HG02588 (cell line): ENCODE measurements at regions not wholly inside any gene's neighbourhood (a gene's known extent, or its start where the extent isn't known, plus 50 kb on each side); places are given as distances from the start of the nearest gene placed in this dataset.

ENCODE experiments used
- ATAC-seq: cut with Tn5 transposase; IDR thresholded peaks from one replicate; pipeline ENCODE4 v1.9.1; 2021; ENCODE audit warnings: mild to moderate bottlenecking, moderate library complexity; ENCODE audit not compliant: unreplicated experiment

- no peak for ATAC-seq
Measured at GRCh38 chrX:96311366-96311765, 373.3 kb upstream of the DIAPH2 start.

- no peak for ATAC-seq
Measured at GRCh38 chrX:96314985-96315384, 369.7 kb upstream of the DIAPH2 start.

GRCh38 chrX:96361844-96362243 is 322.8 kb upstream of the DIAPH2 start:
- ATAC-seq: no peak

- ATAC-seq: no peak
Measured at GRCh38 chrX:96372313-96373046, 312.2 kb upstream of the DIAPH2 start.

- no peak for ATAC-seq
Measured at GRCh38 chrX:96373047-96373355, 311.6 kb upstream of the DIAPH2 start.

GRCh38 chrX:96376266-96376665 is 308.4 kb upstream of the DIAPH2 start:
- no peak for ATAC-seq

- no peak for ATAC-seq
Measured at GRCh38 chrX:96379951-96380350, 304.7 kb upstream of the DIAPH2 start.

GRCh38 chrX:96382018-96382417 is 302.6 kb upstream of the DIAPH2 start:
- no peak for ATAC-seq

GRCh38 chrX:96383428-96383827 is 301.2 kb upstream of the DIAPH2 start:
- no peak for ATAC-seq

GRCh38 chrX:96386325-96386724 is 298.3 kb upstream of the DIAPH2 start:
- ATAC-seq: no peak

GRCh38 chrX:96386981-96387380 is 297.7 kb upstream of the DIAPH2 start:
- ATAC-seq: no peak

GRCh38 chrX:96387801-96388200 is 296.8 kb upstream of the DIAPH2 start:
- no peak for ATAC-seq

- no peak for ATAC-seq
Measured at GRCh38 chrX:96389281-96390047, 295.2 kb upstream of the DIAPH2 start.

- no peak for ATAC-seq
Measured at GRCh38 chrX:96394598-96394997, 290.0 kb upstream of the DIAPH2 start.

GRCh38 chrX:96403446-96403845 is 281.2 kb upstream of the DIAPH2 start:
- ATAC-seq: no peak

GRCh38 chrX:96405842-96406241 is 278.8 kb upstream of the DIAPH2 start:
- no peak for ATAC-seq

GRCh38 chrX:96407072-96407471 is 277.6 kb upstream of the DIAPH2 start:
- no peak for ATAC-seq

- ATAC-seq: no peak
Measured at GRCh38 chrX:96407501-96407900, 277.1 kb upstream of the DIAPH2 start.

GRCh38 chrX:96407981-96408380 is 276.7 kb upstream of the DIAPH2 start:
- no peak for ATAC-seq

GRCh38 chrX:96410927-96411326 is 273.7 kb upstream of the DIAPH2 start:
- no peak for ATAC-seq

- no peak for ATAC-seq
Measured at GRCh38 chrX:96417695-96418094, 266.9 kb upstream of the DIAPH2 start.

GRCh38 chrX:96424007-96424406 is 260.6 kb upstream of the DIAPH2 start:
- ATAC-seq: no peak

GRCh38 chrX:96425200-96425599 is 259.4 kb upstream of the DIAPH2 start:
- no peak for ATAC-seq
